GM12873 (cell line): ENCODE measurements at regions not wholly inside any gene's neighbourhood (a gene's known extent, or its start where the extent isn't known, plus 50 kb on each side); places are given as distances from the start of the nearest gene placed in this dataset.

ENCODE experiments used
- CTCF ChIP-seq: IDR thresholded peaks from 2 replicates; pipeline ENCODE4 v1.5.1; 2012; ENCODE audit warnings: low read depth, mild to moderate bottlenecking, moderate library complexity, low read length, control low read depth; ENCODE audit not compliant: insufficient read depth; ENCODE audit errors: missing control alignments

- no peak for TF ChIP-seq CTCF
Measured at GRCh38 chr7:57220746-57221145, 88.5 kb upstream of the ZNF479 start.

GRCh38 chr7:57225666-57226065, 93.4 kb upstream of the ZNF479 start:
- no peak for TF ChIP-seq CTCF

GRCh38 chr7:57245206-57245605, 113.0 kb upstream of the ZNF479 start:
- TF ChIP-seq CTCF: no peak

GRCh38 chr7:57250801-57251200, 118.6 kb upstream of the ZNF479 start:
- TF ChIP-seq CTCF: no peak

GRCh38 chr7:57256637-57257375, 124.6 kb upstream of the ZNF479 start:
- no peak for TF ChIP-seq CTCF

- no peak for TF ChIP-seq CTCF
Measured at GRCh38 chr7:57274535-57275283, 142.5 kb upstream of the ZNF479 start.

- TF ChIP-seq CTCF: no peak
Measured at GRCh38 chr7:57300747-57301146, 149.2 kb upstream of the ZNF716 start.
